ENCODE measurements at regions not wholly inside any gene's neighbourhood (a gene's known extent, or its start where the extent isn't known, plus 50 kb on each side); places are given as distances from the start of the nearest gene placed in this dataset.

- H3K9me3 ChIP-seq (ENCODE audit: control insufficient read depth, low read depth, low read length): no peaks in the 10 kb centered on the region
- no peak overlapping the region for H2AK5ac ChIP-seq (ENCODE audit: insufficient read length, low read length)
- H3K9ac ChIP-seq (ENCODE audit: extremely low read depth, insufficient read length, low read length): no peak overlapping the region
- no peaks in the 10 kb centered on the region for H3K4me1 ChIP-seq (ENCODE audit: insufficient read depth, low read length)
- peaks cover 9% of the 10 kb centered on the region for H3K27me3 Mint-ChIP-seq (ENCODE audit: low read depth)
- peaks cover 4 to 7% of the 10 kb centered on the region in 2 experiments for H3K4me1 Mint-ChIP-seq
- no peak overlapping the region for H2BK12ac ChIP-seq (ENCODE audit: insufficient read length, low read depth, low read length)
- no peaks in the 10 kb centered on the region for H3K23me2 ChIP-seq (ENCODE audit: insufficient read length, low read depth, low read length, poor library complexity, severe bottlenecking)
- H3K14ac ChIP-seq (ENCODE audit: insufficient read depth, low read length): no peak overlapping the region
- H4K91ac ChIP-seq (ENCODE audit: insufficient read length, low read depth, low read length): no peak overlapping the region
- H3K4me2 ChIP-seq (ENCODE audit: insufficient read depth, insufficient read length, low read length): no peak overlapping the region
- no peak overlapping the region for H4K8ac ChIP-seq (replicated peaks; ENCODE audit: insufficient read length, low read depth, low read length)
- no CpG with 5 or more reads among the region's 15 CpGs for WGBS (ENCODE audit: extremely low coverage, insufficient read length, low lambda C conversion rate)
- no peak overlapping the region for H3T11ph ChIP-seq (ENCODE audit: low read length)
- DNase-seq: peak; percentile 24
- H4K5ac ChIP-seq (ENCODE audit: insufficient read length, low read depth, low read length): no peak overlapping the region
- no peak overlapping the region for H3K27ac ChIP-seq (ENCODE audit: insufficient read length, low read depth, low read length)
- no peak overlapping the region for H3K4ac ChIP-seq (ENCODE audit: low read depth, low read length)
- no peak overlapping the region for H3K18ac ChIP-seq (ENCODE audit: insufficient read length, low read depth, low read length)
- no peak overlapping the region for H2AFZ ChIP-seq (ENCODE audit: low read length)
- H2BK20ac ChIP-seq (ENCODE audit: low read depth, low read length, poor library complexity, severe bottlenecking): no peak overlapping the region
- H3K36me3 Mint-ChIP-seq (ENCODE audit: insufficient read depth in 1 of 3, low read depth in 3 of 3): no peaks in the 10 kb centered on the region
- no peak overlapping the region for H2BK15ac ChIP-seq (ENCODE audit: low read depth, low read length)
- no peaks in the 10 kb centered on the region for H3K79me1 ChIP-seq (ENCODE audit: insufficient read depth, low read depth, low read length, poor library complexity, severe bottlenecking)
- no peaks in the 10 kb centered on the region for H4K20me1 ChIP-seq (ENCODE audit: control insufficient read depth, insufficient read depth, insufficient read length)
- H3K27ac Mint-ChIP-seq: no peak overlapping the region; a peak in 1 of 7 replicates
- H3K4me3 Mint-ChIP-seq: no peak overlapping the region
- no peaks in the 10 kb centered on the region for H3K79me2 ChIP-seq (ENCODE audit: insufficient read depth, low read length)
- TF ChIP-seq, protein P1, sequence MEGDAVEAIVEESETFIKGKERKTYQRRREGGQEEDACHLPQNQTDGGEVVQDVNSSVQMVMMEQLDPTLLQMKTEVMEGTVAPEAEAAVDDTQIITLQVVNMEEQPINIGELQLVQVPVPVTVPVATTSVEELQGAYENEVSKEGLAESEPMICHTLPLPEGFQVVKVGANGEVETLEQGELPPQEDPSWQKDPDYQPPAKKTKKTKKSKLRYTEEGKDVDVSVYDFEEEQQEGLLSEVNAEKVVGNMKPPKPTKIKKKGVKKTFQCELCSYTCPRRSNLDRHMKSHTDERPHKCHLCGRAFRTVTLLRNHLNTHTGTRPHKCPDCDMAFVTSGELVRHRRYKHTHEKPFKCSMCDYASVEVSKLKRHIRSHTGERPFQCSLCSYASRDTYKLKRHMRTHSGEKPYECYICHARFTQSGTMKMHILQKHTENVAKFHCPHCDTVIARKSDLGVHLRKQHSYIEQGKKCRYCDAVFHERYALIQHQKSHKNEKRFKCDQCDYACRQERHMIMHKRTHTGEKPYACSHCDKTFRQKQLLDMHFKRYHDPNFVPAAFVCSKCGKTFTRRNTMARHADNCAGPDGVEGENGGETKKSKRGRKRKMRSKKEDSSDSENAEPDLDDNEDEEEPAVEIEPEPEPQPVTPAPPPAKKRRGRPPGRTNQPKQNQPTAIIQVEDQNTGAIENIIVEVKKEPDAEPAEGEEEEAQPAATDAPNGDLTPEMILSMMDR (conservative IDR thresholded peaks at IDR 0.05): no peak
- H2BK120ac ChIP-seq (ENCODE audit: low read depth, low read length, poor library complexity, severe bottlenecking): no peak overlapping the region
- H2BK5ac ChIP-seq (ENCODE audit: insufficient read length, low read length): no peak overlapping the region
- no peaks in the 10 kb centered on the region; a peak in 2 of 5 replicates for H3K9me3 Mint-ChIP-seq
- H3K27me3 ChIP-seq (ENCODE audit: insufficient read depth, low read length): no peaks in the 10 kb centered on the region
- no peak overlapping the region for H3K56ac ChIP-seq (ENCODE audit: insufficient read length, low read depth, low read length)
- no peak overlapping the region for H3K23ac ChIP-seq (ENCODE audit: insufficient read length, low read depth, low read length)
Measured at GRCh38 chr12:3380200-3381043, 110.6 kb upstream of the PRMT8 start.
